NT2/D1 (cell line): ENCODE measurements at regions not wholly inside any gene's neighbourhood (a gene's known extent, or its start where the extent isn't known, plus 50 kb on each side); places are given as distances from the start of the nearest gene placed in this dataset.

ENCODE experiments used
- SUZ12 ChIP-seq: IDR thresholded peaks from 2 replicates; pipeline ENCODE4 v1.6.1; 2011; ENCODE audit not compliant: insufficient read length, insufficient read depth; ENCODE audit errors: extremely low read depth
- YY1 ChIP-seq: IDR thresholded peaks from 2 replicates; pipeline ENCODE4 v1.6.1; 2011; ENCODE audit not compliant: insufficient read length, insufficient read depth
- ZNF274 ChIP-seq: IDR thresholded peaks from 2 replicates; pipeline ENCODE4 v1.6.1; 2011; ENCODE audit warnings: mild to moderate bottlenecking, low read depth, low read length

DNA sequence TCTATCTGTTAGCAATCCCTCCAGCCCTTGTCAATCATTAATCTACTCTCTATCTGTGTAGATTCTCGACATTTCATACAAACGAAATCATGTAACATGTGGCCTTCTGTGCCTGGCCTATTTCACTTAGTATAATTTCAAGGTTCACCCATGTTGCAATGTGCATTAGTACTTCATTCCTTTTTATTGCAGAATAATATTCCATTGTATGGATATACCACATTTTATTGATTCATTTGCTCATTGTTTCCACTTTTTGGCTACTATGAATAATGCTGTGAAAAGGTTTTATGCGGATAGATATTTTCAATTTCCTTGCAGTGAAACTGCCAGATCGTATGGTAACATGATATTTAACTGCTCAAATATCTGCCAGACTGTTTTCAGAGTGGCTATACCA is 100.1 kb downstream of the MIAT start:
- TF ChIP-seq ZNF274, result no peak
- TF ChIP-seq YY1, result no peak
- TF ChIP-seq SUZ12, result no peak
